ENCODE measurements at regions not wholly inside any gene's neighbourhood (a gene's known extent, or its start where the extent isn't known, plus 50 kb on each side); places are given as distances from the start of the nearest gene placed in this dataset.
"Not testable (repeated sequence)": the region's sequence is repeated elsewhere in the genome, so short reads cannot be mapped to it uniquely, and the experiment has no call there.

GRCh38 chr10:2329082-2329481, 591.8 kb upstream of the ADARB2 start:
- in situ Hi-C loops (cut with MboI; ENCODE audit: low pct_unique_long_range_greater_than_20kb, low sequenced_read_pairs, unreplicated experiment), result no loop called here
- no peak for TF ChIP-seq CTCF (IDR thresholded peaks at IDR 0.05; ENCODE audit: extremely low read depth, insufficient read depth, missing control alignments)
- DNase-seq (ENCODE audit: low spot score), result no peak

DNA sequence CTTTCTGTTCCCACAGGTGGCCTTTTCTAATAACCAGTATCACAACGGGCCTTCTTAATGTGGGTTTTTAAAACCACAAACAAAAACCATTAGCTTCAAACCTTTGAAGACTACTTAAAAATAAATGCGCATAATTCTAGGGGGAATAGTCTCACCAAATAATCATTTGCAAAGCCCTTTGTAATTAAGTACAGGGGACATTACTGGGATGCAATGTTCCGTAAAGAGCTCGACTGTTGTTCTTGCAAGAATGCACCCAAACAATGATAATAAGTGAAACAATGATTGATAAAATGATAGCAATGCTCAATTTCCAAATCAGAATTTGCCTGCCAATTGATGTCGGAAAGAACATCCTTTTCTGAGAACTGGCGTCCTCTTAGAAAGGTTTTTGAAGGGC, 589.1 kb upstream of the ADARB2 start:
- no peak for DNase-seq (ENCODE audit: low spot score)
- in situ Hi-C loops (cut with MboI; ENCODE audit: low pct_unique_long_range_greater_than_20kb, low sequenced_read_pairs, unreplicated experiment), result no loop called here
- no peak for TF ChIP-seq CTCF (IDR thresholded peaks at IDR 0.05; ENCODE audit: extremely low read depth, insufficient read depth, missing control alignments)

DNA sequence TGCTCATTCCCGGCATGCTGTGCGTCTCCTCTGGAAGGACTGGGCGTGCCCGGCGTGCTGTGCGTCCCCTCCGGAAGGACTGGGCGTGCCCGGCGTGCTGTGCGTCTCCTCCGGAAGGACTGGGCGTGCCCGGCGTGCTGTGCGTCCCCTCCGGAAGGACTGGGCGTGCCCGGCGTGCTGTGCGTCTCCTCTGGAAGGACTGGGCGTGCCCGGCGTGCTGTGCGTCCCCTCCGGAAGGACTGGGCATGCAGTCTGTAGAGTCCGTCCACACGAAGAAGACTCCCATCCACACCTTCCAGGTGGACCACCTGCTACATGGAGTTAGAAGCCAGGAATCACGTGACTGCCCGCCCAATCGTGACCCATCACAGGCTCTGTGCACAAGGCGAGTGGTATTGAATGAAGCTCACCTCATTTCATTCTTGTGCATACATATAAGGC, 577.7 kb upstream of the ADARB2 start:
- in situ Hi-C loops (cut with MboI; ENCODE audit: low pct_unique_long_range_greater_than_20kb, low sequenced_read_pairs, unreplicated experiment), result not testable (repeated sequence)

GRCh38 chr10:2306081-2306480, 568.8 kb upstream of the ADARB2 start:
- in situ Hi-C loops (cut with MboI; ENCODE audit: low pct_unique_long_range_greater_than_20kb, low sequenced_read_pairs, unreplicated experiment), result no loop called here
- no peak for DNase-seq (ENCODE audit: low spot score)
- no peak for TF ChIP-seq CTCF (IDR thresholded peaks at IDR 0.05; ENCODE audit: extremely low read depth, insufficient read depth, missing control alignments)

More for the DNA sequence above, 577.7 kb upstream of the ADARB2 start:
- not testable (repeated sequence) for DNase-seq (ENCODE audit: low spot score)

GRCh38 chr10:2303169-2303568, 565.8 kb upstream of the ADARB2 start:
- DNase-seq (ENCODE audit: low spot score), result no peak
- in situ Hi-C loops (cut with MboI; ENCODE audit: low pct_unique_long_range_greater_than_20kb, low sequenced_read_pairs, unreplicated experiment), result no loop called here
- no peak for TF ChIP-seq CTCF (IDR thresholded peaks at IDR 0.05; ENCODE audit: extremely low read depth, insufficient read depth, missing control alignments)

DNA sequence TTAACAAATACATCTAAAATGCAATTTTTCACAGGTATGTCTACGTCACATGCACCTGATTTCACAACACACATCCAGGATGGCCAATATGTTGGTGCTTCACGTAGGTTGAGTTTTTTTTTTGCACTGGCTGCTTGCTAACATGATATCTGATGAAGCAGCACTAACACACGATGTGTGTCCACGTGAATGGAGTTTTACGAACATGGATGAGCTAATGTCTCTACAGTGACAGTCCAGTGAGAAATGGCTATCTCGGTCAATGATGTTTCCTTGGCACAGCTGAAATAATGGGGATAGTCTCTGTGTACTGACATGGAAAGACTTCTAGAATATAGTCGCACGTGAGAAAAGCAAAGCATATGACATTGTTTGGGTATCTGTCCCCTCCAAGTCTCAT, 563.9 kb upstream of the ADARB2 start:
- no peak for TF ChIP-seq CTCF (IDR thresholded peaks at IDR 0.05; ENCODE audit: extremely low read depth, insufficient read depth, missing control alignments)
- in situ Hi-C loops (cut with MboI; ENCODE audit: low pct_unique_long_range_greater_than_20kb, low sequenced_read_pairs, unreplicated experiment), result no loop called here
- no peak for DNase-seq (ENCODE audit: low spot score)

DNA sequence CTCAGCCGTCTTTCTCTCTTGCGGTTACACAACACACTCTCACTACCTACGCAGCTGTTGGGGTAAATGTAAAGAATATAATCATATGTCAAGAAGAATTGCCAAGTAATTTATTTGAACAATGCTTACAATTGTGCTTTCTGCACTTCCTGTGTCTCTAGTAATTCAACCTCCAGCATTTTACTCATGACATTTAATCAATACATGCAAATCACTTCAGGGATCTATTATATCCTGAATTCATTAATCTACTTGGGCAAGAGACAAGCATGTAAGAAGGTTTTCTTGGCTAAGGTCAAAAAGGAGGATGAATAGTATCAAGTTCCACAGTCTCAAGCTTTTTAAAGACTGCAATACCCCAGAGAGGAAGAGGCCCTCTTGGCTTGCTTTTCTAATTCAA, 562.9 kb upstream of the ADARB2 start:
- no peak for DNase-seq (ENCODE audit: low spot score)
- in situ Hi-C loops (cut with MboI; ENCODE audit: low pct_unique_long_range_greater_than_20kb, low sequenced_read_pairs, unreplicated experiment), result no loop called here
- TF ChIP-seq CTCF (IDR thresholded peaks at IDR 0.05; ENCODE audit: extremely low read depth, insufficient read depth, missing control alignments), result no peak

All from GM13977 (cell line).